HepG2 (cell line): ENCODE measurements at regions not wholly inside any gene's neighbourhood (a gene's known extent, or its start where the extent isn't known, plus 50 kb on each side); places are given as distances from the start of the nearest gene placed in this dataset.
A peak's percentile ranks its signal among the peaks of the same experiment; 100 is the strongest.

Experiments used
- ATAC-seq: fragments of 200-7000 bp; cut with Tn5 transposase; 3 replicates; pipeline ENCODE4 v1.9.1; 2020; ENCODE audit warnings: mild to moderate bottlenecking, moderate library complexity
- BruUV-seq: library from RNA; stranded (reverse); fragments of 400-500 nt; replicated peaks from 2 replicates; lab custom pipeline; 2021; lab: Mats Ljungman, UMichigan
- CTCF ChIA-PET: fragments of 300-600 bp; formaldehyde crosslinking; extraction: SDS; loops from one replicate; lab custom pipeline; 2021; ENCODE audit warnings: low total read pairs, inconsistent platforms, low intra/inter-chr PET ratio; lab: Yijun Ruan, JAX
- POLR2A ChIA-PET: fragments of 350-600 bp; sonication (Branson Sonifier 250); formaldehyde crosslinking; loops from one replicate; lab custom pipeline; 2020; ENCODE audit warnings: antibody characterized with exemption, inconsistent platforms; lab: Yijun Ruan, JAX
- DNase-seq: peaks from one replicate; pipeline ENCODE4 v3.0.0-alpha.2; 2015; ENCODE audit warnings: low spot score
- FAIRE-seq: peaks from 3 replicates; lab custom pipeline; 2011; peaks lifted over from hg19 to GRCh38; lab: Jason Lieb, UNC
- H2AFZ ChIP-seq: one replicate; pipeline ENCODE4 v1.6.1; 2011; ENCODE audit warnings: low read length, inconsistent platforms
- H3K27ac ChIP-seq: fragments of 300-600 bp; 3 replicates; pipeline ENCODE4 v1.8.0; 2011; ENCODE audit warnings: mixed run types, mild to moderate bottlenecking, mixed read lengths, low read length, inconsistent platforms; ENCODE audit not compliant: insufficient read depth; ENCODE audit errors: extremely low read length
- H3K27me3 ChIP-seq, 2 experiments: fragments of 200-600 bp in 1 of 2; 2 replicates in 1 of 2; 3 replicates in 1 of 2; pipeline versions ENCODE4 v1.6.0 to v1.8.0; 2011; ENCODE audit warnings: low read length in 2 of 2, mild to moderate bottlenecking in 2 of 2, moderate library complexity in 2 of 2, inconsistent platforms in 1 of 2; ENCODE audit not compliant: insufficient read depth in 2 of 2, control insufficient read depth in 1 of 2
- H3K36me3 ChIP-seq, 2 experiments: fragments of 200-600 bp in 1 of 2; replicated peaks in 1 of 2; 2 replicates in 1 of 2; 3 replicates in 1 of 2; pipeline versions ENCODE4 v1.5.1 to v1.8.0; 2011; ENCODE audit warnings: low read length in 2 of 2, inconsistent platforms in 1 of 2; ENCODE audit not compliant: insufficient read depth in 2 of 2, control insufficient read depth in 1 of 2
- H3K4me1 ChIP-seq: 2 replicates; pipeline ENCODE4 v1.5.1; 2012; ENCODE audit warnings: low read length, inconsistent platforms; ENCODE audit not compliant: insufficient read depth
- H3K4me2 ChIP-seq: 2 replicates; pipeline ENCODE4 v1.6.0; 2011; ENCODE audit warnings: low read depth, low read length, inconsistent platforms
- H3K4me3 ChIP-seq, 3 experiments: fragments of 200-600 bp in 1 of 3; sonication (generic), shearing (Covaris generic) in 1 of 3; replicated peaks in 1 of 3; 2 replicates each; pipeline ENCODE4 v1.5.1; 2011 to 2016; ENCODE audit warnings: low read length in 3 of 3, inconsistent platforms in 2 of 3, low read depth in 2 of 3, mild to moderate bottlenecking in 2 of 3, control low read depth in 1 of 3, mixed read lengths in 1 of 3; ENCODE audit not compliant: insufficient read depth in 1 of 3
- H3K79me2 ChIP-seq: one replicate; pipeline ENCODE4 v1.6.1; 2011; ENCODE audit warnings: low read length, inconsistent platforms; ENCODE audit not compliant: insufficient read depth
- H3K9ac ChIP-seq: 2 replicates; pipeline ENCODE4 v1.6.0; 2011; ENCODE audit warnings: mild to moderate bottlenecking, low read depth, low read length, inconsistent platforms; ENCODE audit not compliant: insufficient read depth
- H3K9me3 ChIP-seq: 2 replicates; pipeline ENCODE4 v1.5.1; 2012; ENCODE audit warnings: mild to moderate bottlenecking, low read length
- H4K20me1 ChIP-seq: 2 replicates; pipeline ENCODE4 v1.6.0; 2011; ENCODE audit warnings: inconsistent platforms, mild to moderate bottlenecking, low read length, moderate library complexity; ENCODE audit not compliant: insufficient read depth
- FOXA1 ChIP-seq, 2 experiments: fragments of 450-650 bp in 1 of 2; sonication (generic) in 1 of 2; formaldehyde crosslinking in 1 of 2; IDR thresholded peaks; 2 replicates each; pipeline versions ENCODE4 v1.4.0 to v1.6.1; 2016 to 2020; ENCODE audit warnings: missing genetic modification reagents in 1 of 2
- PAX8 ChIP-seq: sonication (generic); formaldehyde crosslinking; IDR thresholded peaks from 2 replicates; pipeline ENCODE4 v1.8.0; 2022; ENCODE audit warnings: mild to moderate bottlenecking, missing genetic modification reagents, borderline replicate concordance
- TEAD3 ChIP-seq: optimal IDR thresholded peaks from 2 replicates; pipeline ENCODE3; 2016; ENCODE audit warnings: borderline replicate concordance
- TERF1 ChIP-seq: sonication (generic); formaldehyde crosslinking; IDR thresholded peaks from 2 replicates; pipeline ENCODE4 v1.8.0; 2022; ENCODE audit warnings: mild to moderate bottlenecking, missing genetic modification reagents, moderate library complexity
- WGBS: methylation state at CpG from one replicate; pipeline ENCODE4 v1.1.6; 2017; ENCODE audit warnings: low lambda C conversion rate; 5-methylcytosine and 5-hydroxymethylcytosine counted together
- in situ Hi-C: cut with HindIII; loops from 2 replicates; pipeline ENCODE4 v1.10.0; 2017; ENCODE audit warnings: low pct_unique_long_range_greater_than_20kb; ENCODE audit not compliant: extremely low pct_ligation_motif_present
- intact Hi-C: fragments of 100-400 bp; cut with micrococcal nuclease; formaldehyde crosslinking; loops from one replicate; pipeline ENCODE4 v1.10.0; 2022; ENCODE audit not compliant: unreplicated experiment
- TF ChIP-seq, protein P1 (sequence below): sonication (generic); formaldehyde crosslinking; IDR thresholded peaks from 2 replicates; pipeline ENCODE4 v1.5.0; 2020; ENCODE audit warnings: mild to moderate bottlenecking, missing genetic modification reagents, moderate library complexity

DNA sequence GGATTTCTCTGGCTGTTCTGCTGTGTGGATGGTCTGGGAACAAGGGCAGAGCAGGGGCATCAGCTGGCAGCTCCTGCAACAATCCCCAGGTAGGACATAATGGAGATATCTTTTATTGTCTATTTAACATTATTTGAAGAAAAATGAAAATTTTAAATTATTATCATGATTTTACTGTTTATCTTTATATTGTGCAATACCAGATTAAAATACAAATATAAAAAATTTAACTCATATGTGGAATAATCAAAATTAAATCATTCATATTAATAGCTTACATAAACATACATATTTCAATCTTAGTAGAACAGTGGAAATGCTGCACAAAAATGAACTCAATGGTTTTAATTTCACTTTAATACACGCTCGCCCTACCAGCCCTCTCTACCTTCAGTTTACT, 70.6 kb upstream of the FAM110C start (continued):
- TF ChIP-seq TERF1 (CRISPR knock-in tag), result no peak

DNA sequence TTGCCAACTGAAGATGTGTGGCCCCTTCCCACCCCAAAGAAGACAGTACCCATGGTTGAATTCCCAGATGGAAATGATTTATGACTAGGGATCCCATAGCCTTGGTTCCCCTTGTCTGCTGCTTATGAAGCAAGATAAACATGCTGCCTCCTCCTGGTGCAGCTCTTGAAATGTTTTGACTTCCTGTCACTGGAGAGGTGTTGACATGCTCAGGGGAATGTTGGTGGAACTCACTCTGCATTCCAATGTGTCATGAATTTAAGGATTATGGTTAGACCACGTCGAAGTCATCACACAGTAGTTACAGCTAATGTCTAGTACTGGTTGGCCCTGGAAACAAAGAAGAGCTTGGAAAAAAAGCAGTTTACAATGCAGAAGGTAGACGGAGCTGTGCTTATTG, 69.0 kb upstream of the FAM110C start:
- intact Hi-C loops, result no loop called here
- no peak overlapping the region for H3K4me3 ChIP-seq
- no peaks in the 10 kb centered on the region for H3K9me3 ChIP-seq
- H3K4me1 ChIP-seq, result no peaks in the 10 kb centered on the region
- H2AFZ ChIP-seq, result no peak overlapping the region
- H3K27me3 ChIP-seq, result peaks cover 0 to 10% of the 10 kb centered on the region in 2 experiments; a peak in 2 of 5 replicates
- no peaks in the 10 kb centered on the region for H4K20me1 ChIP-seq
- BruUV-seq, result no TSS peak
- TF ChIP-seq TEAD3 (peak; percentile 54), FOXA1 (IDR thresholded peaks at IDR 0.05) (no peak), FOXA1 (CRISPR knock-in tag; IDR thresholded peaks at IDR 0.05) (0 out of 2 replicates have a peak, but pooled peaks have one; percentile 10), PAX8 (CRISPR knock-in tag) (no peak)
- TF ChIP-seq, protein P1, sequence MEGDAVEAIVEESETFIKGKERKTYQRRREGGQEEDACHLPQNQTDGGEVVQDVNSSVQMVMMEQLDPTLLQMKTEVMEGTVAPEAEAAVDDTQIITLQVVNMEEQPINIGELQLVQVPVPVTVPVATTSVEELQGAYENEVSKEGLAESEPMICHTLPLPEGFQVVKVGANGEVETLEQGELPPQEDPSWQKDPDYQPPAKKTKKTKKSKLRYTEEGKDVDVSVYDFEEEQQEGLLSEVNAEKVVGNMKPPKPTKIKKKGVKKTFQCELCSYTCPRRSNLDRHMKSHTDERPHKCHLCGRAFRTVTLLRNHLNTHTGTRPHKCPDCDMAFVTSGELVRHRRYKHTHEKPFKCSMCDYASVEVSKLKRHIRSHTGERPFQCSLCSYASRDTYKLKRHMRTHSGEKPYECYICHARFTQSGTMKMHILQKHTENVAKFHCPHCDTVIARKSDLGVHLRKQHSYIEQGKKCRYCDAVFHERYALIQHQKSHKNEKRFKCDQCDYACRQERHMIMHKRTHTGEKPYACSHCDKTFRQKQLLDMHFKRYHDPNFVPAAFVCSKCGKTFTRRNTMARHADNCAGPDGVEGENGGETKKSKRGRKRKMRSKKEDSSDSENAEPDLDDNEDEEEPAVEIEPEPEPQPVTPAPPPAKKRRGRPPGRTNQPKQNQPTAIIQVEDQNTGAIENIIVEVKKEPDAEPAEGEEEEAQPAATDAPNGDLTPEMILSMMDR, result peak; percentile 28
- H3K4me2 ChIP-seq, result no peak overlapping the region
- no peaks in the 10 kb centered on the region for H3K79me2 ChIP-seq
- DNase-seq (peak; percentile 28), FAIRE-seq (no peak), ATAC-seq (peak; percentile 62)
- CTCF ChIA-PET, result no interaction called here
- no peak overlapping the region for H3K9ac ChIP-seq
- no peak overlapping the region for H3K27ac ChIP-seq
- no peaks in the 10 kb centered on the region for H3K36me3 ChIP-seq
- in situ Hi-C loops, result no loop called here
- POLR2A ChIA-PET, result no interaction called here
- WGBS, result 6% methylated on average over 3 of the region's 3 CpGs
